ENCODE measurements at regions not wholly inside any gene's neighbourhood (a gene's known extent, or its start where the extent isn't known, plus 50 kb on each side); places are given as distances from the start of the nearest gene placed in this dataset.

DNA sequence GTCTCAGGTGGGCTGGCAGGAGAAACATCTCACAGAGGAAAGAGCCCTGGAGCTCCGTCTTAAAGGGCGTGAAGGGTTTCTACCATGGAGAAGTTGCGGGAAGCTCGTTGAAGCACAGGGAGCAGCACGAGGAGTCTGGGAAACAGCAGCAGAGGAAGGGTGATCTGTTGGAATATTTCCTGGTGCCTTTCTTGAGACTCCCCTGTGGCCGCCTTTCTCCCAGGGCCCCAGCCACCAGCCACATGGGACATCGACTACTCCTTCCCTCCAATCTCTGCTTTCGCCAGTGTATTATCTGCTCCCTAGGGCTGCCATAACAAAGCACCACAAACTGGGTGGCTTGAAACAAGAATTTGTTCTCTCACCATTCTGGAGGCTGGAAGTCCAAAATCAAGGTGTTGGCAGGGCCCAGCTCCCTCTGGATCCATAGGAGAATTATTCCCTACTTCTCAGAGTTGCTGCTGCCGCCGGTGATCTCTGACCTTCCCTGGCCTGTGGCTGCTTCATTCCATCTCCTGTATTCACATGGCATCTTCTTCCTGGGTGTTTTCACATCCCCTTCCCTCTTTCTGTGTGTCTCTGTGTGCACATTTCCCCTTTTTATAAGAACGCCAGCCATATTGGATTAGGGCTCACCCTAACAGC lies 152.8 kb upstream of the GSC start:
- DNase-seq = no peak

DNA sequence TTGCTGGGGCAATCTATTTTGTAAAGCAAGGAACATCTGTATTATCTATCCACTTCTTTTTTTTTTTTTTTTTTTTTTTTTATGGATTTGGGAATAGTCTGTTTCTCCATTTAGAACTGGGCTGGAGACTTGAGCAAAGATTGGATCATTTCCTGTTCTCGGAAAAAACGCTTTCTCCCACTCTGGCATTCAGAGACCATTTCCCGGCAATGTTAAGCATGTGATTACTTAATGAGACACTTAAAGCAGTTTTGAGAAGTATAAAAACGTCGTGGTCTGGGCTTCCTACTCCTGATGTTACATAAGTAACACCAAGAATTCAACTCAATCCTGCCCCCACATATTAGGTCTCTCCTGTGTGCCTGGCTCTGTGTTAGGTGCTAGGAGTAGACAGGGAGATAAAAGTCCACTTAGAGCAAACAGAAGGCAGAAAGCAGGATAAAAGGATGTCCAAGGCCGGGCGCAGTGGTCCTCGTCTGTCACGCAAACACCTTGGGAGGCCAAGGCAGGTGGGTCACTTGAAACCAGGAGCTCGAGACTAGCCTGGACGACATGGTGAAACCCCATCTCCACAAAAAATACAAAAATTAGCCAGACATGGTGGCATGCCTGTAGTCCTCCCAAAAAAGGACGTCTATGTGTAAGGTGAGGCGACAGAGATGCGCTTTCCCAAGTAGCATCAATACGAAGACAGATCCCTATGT lies 152.1 kb upstream of the GSC start:
- DNase-seq = no peak

DNA sequence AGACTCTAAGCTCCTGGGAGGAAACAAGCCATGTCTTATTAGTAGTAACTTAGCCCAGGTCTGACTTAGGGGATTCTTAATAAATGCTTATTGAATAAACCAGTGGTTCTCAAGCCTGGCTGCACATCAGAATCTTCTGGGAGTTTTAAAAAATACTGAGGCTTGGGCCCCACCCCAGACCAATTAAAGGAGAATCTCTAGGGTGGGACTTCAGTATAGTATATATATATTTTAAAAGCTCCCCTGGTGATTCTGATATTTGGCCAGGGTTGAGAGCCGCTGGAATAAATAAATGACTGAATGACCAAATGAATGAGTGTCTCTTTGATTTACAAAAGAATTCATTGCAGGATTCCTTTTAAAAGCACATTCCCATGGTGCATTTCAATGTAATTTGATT lies 151.5 kb upstream of the GSC start:
- no peak for DNase-seq

GRCh38 chr14:94919896-94920295 lies 150.0 kb upstream of the GSC start:
- no peak for DNase-seq

DNA sequence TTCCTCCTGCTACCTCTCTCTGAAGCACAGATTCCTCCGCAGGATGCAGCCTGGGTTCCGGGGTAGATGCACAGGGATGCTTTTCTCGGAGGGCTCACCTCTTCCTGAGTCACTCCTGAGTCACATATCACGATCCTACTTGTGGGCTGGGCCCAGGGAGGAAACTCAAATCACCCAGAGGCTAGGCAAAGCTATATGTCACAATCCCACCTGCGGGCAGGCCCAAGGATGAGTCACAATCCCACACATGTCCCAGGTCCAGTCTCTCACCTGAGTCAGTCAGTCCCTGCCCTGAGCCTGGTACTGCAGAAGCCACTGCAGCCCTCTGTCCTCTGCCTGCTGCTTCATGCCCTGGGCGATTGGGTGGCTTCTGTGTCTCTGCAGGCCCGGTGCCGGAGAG lies 149.0 kb upstream of the GSC start:
- DNase-seq = no peak

DNA sequence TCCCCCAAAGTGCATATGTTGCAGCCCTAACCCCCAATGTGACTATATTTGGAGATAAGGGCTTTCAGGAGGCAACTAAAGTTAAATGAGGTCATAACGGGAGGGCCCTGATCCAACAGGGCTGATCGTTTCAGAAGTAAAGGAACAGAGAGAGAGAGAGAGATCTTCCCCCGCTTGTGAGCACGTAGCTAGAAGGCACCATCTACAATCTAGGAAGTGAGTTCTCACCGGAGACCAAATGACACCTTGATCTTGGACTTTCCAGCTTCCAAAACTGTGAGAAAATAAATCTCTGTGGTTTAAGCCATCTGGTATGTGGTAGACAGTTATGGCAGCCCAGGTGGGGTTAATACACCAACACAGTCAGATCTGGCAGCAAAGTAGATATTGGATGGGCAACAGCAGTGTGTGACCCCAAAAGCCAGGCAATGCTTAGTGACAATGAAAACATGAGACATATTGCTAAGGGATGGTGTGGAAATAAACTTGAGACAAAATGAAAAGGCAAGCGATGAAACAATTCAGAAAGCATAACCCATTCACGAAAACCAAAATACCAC lies 147.2 kb upstream of the GSC start:
- no peak for DNase-seq

- no peak for DNase-seq
These were observed 144.3 kb upstream of the GSC start for GRCh38 chr14:94914191-94914590.

GRCh38 chr14:94907626-94908261 lies 137.8 kb upstream of the GSC start:
- DNase-seq = no peak

- no peak for DNase-seq
These were observed 137.2 kb upstream of the GSC start for GRCh38 chr14:94906991-94907587.

GRCh38 chr14:94906577-94906976 lies 136.7 kb upstream of the GSC start:
- no peak for DNase-seq

GRCh38 chr14:94904636-94905035 lies 134.7 kb upstream of the GSC start:
- DNase-seq = no peak

DNA sequence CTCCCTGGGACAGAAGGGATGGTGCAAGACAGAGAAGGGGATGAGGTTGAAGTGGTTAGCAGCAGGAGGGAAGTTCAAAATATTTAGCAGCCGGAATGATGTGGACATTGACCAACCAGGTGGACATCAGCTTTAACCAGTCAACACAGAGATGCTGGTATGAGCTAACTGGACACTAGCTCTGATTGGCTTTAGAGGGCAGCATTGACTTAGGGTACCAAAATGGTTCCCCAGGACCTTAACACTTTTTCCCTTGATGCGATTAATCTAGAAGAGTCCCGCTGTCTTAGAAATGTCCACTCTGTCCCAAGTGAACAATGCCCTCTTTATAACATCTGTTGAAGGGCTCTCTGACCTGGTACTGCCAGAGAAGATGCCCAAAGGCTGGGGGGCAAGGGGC lies 134.0 kb upstream of the GSC start:
- no peak for DNase-seq

GRCh38 chr14:94903338-94903737 lies 133.4 kb upstream of the GSC start:
- no peak for DNase-seq

- no peak for DNase-seq
These were observed 127.6 kb upstream of the GSC start for GRCh38 chr14:94897561-94897960.

DNA sequence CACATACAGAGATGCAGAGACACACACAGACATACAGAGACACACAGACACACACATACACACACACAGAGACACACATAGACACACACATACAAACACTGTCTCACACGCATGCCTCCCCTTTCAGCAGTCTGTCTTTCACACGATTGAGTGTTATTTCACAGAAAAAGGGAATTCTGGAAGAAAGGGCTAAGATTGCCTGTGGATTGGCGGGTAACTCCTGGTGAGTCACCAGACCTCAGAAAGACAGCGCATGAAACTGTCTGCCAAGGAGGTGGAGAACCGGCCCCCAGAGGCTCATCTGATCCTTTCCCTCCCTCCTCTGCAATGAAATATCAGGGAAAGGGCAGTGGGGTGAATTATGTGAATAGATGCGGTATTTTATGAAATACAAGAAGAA lies 127.2 kb upstream of the GSC start:
- no peak for DNase-seq

GRCh38 chr14:94893411-94894160 lies 123.7 kb upstream of the GSC start:
- no peak for DNase-seq

- DNase-seq = no peak
These were observed 120.9 kb upstream of the GSC start for GRCh38 chr14:94890785-94891184.

GRCh38 chr14:94889520-94890312 lies 119.8 kb upstream of the GSC start:
- no peak for DNase-seq

- no peak for DNase-seq
These were observed 118.2 kb upstream of the GSC start for GRCh38 chr14:94888121-94888520.

- DNase-seq = no peak
These were observed 117.7 kb upstream of the GSC start for GRCh38 chr14:94887591-94887990.

DNA sequence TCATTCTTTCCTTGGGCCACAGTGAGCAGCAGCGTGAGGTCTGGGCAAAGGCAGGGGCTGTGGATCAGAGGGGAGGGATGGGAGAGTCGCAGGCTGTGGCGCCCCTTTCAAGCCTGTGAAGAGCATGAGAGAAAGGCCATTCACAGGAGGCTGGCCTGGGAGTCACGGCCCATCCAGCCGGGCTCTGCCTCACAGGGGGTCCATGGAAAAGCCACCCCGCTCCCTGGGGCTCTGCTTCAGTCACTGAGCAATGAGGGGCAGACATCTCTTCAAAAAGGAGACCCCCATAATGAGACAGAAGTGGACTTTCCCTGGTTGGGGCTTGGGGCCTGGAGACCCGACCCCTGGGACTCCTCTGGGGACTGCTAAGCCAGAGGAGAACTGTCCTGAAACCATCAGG lies 117.0 kb upstream of the GSC start:
- DNase-seq = no peak

All from C1 segment of cervical spinal cord (tissue), 14 donors.